Suprapubic skin (tissue), 4 donors: ENCODE measurements at regions not wholly inside any gene's neighbourhood (a gene's known extent, or its start where the extent isn't known, plus 50 kb on each side); places are given as distances from the start of the nearest gene placed in this dataset.

Source experiments
- POLR2A ChIP-seq, 2 donors: fragments of 450-650 bp; IDR thresholded peaks; one replicate each; pipeline ENCODE4 v1.6.1; 2017; ENCODE audit warnings: antibody characterized with exemption in 2 of 2, mild to moderate bottlenecking in 2 of 2, moderate library complexity in 2 of 2
- POLR2AphosphoS5 ChIP-seq, 3 donors: sonication (generic); formaldehyde crosslinking; IDR thresholded peaks; one replicate each; pipeline ENCODE4 v1.6.1; 2017; ENCODE audit warnings: antibody characterized with exemption in 3 of 3
- TF ChIP-seq, protein P1 (sequence below), 2 donors: fragments of 200-600 bp in 1 of 2; fragments of 450-650 bp in 1 of 2; sonication (generic) in 1 of 2; IDR thresholded peaks; one replicate each; pipeline ENCODE4 v1.5.1; 2016 to 2019; ENCODE audit warnings: antibody characterized with exemption in 2 of 2, mild to moderate bottlenecking in 1 of 2, moderate library complexity in 1 of 2

GRCh38 chr18:78765142-78765541 lies 214.5 kb upstream of the SALL3 start:
- TF ChIP-seq, protein P1, sequence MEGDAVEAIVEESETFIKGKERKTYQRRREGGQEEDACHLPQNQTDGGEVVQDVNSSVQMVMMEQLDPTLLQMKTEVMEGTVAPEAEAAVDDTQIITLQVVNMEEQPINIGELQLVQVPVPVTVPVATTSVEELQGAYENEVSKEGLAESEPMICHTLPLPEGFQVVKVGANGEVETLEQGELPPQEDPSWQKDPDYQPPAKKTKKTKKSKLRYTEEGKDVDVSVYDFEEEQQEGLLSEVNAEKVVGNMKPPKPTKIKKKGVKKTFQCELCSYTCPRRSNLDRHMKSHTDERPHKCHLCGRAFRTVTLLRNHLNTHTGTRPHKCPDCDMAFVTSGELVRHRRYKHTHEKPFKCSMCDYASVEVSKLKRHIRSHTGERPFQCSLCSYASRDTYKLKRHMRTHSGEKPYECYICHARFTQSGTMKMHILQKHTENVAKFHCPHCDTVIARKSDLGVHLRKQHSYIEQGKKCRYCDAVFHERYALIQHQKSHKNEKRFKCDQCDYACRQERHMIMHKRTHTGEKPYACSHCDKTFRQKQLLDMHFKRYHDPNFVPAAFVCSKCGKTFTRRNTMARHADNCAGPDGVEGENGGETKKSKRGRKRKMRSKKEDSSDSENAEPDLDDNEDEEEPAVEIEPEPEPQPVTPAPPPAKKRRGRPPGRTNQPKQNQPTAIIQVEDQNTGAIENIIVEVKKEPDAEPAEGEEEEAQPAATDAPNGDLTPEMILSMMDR (IDR thresholded peaks at IDR 0.05): no peak
- TF ChIP-seq POLR2AphosphoS5 (IDR thresholded peaks at IDR 0.05) (no peak), POLR2A (IDR thresholded peaks at IDR 0.05) (no peak)
